Activated CD4-positive, alpha-beta T cell treated with anti-CD3 and anti-CD28 coated beads, Interleukin-2, Interleukin-4, amounts not matched to agents 100 ng/mL and 50 ng/mL, durations not matched to agents 16 hours and 8 hours (primary cell): ENCODE measurements at regions not wholly inside any gene's neighbourhood (a gene's known extent, or its start where the extent isn't known, plus 50 kb on each side); places are given as distances from the start of the nearest gene placed in this dataset.
"Not testable (repeated sequence)": the region's sequence is repeated elsewhere in the genome, so short reads cannot be mapped to it uniquely, and the experiment has no call there.

ENCODE experiments used
- DNase-seq: peaks from one replicate; pipeline ENCODE4 v3.0.0-alpha.2; 2020; ENCODE audit warnings: low spot score

DNA sequence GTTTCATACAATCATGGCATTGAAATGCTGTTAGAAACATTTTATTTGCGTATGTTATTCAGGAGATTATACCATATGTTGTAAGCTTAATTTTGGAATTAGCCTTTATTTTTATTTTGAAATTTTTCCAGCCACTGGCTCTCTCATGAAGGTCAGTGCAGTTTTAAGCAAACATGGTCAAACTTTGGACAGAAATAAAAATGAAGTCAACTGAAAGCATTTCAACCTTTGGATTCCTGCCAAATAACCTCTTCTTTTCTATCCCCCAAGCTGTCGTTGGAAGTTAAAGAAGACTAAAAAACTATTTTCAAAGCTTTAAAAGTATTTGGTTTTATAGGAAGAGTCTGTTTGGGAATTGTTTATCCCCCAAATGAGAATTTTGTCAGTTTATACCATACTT lies 846.6 kb downstream of the MCTP2 start:
- no peak for DNase-seq

DNA sequence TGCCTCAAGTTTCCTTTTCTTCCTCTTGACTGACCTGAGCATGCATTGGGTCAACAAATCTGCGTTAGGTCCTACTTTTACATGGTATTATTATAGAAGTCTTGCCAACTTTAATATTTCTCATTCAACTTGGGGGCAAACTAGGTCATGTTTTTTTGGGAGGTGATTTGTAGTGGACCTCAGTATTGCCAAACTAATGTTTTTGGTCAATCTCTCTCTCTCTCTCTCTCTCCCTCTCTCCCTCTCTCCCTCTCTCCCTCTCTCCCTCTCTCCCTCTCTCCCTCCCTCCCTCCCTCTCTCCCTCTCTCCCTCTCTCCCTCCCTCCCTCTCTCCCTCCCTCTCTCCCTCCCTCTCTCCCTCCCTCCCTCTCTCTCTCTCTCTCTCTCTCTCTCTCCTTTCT lies 848.9 kb downstream of the MCTP2 start:
- not testable (repeated sequence) for DNase-seq

DNA sequence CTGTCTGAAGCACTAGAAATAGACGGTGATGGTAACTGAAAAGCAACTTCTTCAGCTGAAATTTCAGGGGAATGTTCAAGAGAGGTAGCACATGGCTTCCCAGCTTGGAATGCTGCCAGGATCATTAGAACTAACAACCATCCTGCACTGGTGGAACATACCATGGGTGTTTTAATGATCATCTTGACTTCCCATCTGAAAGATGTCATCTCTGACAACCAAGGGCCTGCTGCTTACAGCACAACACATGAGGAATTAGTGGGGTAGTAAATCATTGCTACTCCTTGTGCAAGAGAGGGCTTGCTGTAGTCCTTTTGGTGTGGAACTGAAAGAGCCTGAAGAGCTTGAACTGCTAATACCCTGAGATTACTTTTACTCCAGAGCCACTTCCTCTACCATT lies 853.7 kb downstream of the MCTP2 start:
- DNase-seq = no peak

DNA sequence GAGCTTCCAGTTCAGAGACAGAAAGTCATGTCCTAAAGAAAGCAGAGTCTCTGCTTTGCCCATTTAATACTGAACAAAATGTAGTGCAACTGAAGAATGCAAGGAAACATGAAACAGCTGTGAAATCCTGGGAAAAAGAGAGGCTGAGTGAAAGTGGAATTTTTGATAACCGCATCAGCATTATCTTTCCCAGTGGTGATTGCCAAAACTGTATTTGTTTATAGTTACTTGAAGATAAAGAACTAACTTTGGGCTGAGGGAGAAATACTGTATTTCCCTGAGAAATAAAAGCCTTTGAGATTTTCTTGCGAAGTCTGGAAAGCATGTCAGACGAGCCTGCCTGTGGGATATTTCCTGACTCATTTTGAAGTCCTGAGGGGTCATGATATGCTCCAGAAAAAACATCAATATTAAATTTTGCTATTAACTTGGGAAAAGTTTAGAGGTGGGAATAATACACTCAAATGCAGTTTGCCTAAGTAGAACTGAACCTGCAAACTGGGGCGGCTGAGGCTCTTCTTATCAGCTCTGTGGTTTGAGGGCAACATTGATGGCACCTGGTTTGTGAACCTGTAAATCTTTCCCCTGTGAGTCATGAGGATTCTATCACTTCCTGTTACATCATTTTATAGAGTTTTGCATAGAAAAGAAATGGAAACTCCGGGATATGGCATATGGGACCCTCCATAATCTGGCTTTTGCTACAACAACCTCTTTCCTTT lies 855.3 kb downstream of the MCTP2 start:
- DNase-seq = no peak

DNA sequence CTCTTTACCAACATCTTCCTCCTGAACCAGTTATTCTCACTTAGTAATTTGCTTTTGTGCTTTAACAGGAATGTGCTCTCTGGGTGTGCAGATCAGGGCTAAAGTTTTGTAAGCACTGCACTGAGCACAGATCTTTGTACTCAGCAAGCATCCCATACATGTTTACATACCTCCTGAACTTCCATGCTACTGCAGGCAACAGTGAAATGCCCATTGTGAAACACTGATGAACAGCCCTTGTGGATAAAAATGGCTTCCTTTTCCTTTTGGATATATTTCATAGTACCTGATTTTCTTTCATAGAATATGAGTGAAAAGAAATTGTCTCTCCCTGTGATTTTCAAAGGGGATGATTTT lies 855.9 kb downstream of the MCTP2 start:
- DNase-seq = no peak

DNA sequence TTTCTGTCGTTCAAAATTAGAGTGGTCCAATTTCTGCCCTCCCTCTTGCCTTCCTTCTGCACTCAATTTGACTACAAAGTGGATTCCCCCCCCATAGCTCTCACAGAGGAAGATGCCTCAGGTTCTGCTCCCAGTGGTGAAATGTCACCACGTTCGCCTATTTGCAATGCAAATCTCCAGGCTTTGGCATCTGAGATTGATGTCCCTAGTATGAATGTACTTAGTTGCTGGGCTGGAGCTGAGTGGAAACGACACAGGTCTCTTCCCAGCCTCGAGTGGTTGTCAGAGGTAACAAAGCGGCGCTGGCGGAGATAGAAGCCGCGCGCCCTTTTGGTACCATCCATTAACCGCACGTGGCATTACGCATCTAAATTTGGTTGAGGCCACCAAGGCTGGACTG lies 860.1 kb downstream of the MCTP2 start:
- no peak for DNase-seq

DNA sequence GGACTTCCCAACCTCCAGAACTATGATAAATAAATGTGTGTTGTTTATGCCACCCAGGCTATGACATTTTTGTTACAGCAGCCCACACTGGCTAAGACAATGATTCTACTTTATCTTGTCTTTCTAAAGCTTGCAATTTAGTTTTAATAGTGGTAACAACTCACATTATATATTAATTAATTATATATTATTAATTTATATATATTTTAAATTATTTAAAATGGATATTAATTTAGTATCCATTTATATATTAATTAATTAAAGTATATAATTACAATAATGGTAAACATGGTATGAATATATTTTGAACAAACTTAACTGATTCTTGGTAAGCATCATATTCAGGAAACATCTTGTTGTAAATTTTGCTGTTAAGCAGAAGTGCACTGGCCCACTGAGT lies 863.9 kb downstream of the MCTP2 start:
- no peak for DNase-seq

DNA sequence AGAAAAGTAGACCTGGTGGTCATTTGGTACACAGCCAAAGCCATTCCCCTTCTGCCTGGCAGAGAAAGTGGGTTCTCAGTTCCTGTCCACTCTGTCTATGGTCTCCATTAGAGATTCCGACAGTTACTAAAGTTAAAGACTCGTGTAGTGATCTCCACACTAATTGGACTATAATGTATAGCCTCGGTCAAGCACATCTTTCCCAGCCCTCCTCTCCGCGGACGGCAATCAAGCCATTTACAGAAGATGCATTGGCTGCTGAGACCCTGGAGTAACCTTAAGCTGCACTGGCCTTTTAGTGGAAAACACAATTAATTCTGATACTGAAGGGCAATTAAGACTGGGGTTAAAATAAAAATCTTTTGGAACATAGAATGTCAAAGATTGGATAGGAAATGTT lies 865.3 kb downstream of the MCTP2 start:
- DNase-seq = no peak

DNA sequence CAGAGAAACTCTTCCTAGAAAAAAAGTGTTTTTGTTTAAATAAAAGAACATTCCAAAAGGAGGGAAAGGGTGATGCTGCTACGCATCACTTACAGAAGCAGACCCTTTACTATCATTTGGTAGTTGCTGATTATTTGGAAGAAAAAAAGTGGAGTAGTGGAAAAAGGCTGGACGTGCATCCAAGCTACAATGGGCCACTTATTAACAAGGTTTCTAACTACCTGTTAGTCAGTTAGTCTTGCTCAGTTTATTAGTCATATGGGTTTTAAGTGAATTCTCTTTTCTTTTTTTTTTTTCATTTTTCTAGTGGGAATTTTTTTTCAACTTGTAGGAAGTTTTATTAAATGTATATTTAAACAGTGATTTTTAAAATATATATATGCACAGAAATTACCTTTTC lies 866.0 kb downstream of the MCTP2 start:
- no peak for DNase-seq

DNA sequence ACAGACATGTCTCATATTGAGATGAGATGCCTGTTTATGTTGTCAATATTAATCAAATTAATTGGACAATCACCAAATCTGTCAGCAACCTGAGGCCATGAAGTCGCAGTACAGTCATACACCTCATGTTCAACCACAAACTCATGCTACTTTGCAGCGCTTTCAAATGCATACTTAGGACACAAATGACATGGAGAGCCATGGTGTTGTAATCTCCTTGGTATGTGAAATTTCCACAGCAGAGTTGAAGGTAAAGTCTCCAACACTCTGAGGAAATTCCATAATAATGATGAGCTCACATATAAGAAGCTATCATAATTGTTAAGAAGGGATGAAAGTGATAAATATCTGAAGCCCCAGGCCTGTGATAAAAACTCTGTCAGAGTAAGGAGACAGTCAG lies 873.9 kb downstream of the MCTP2 start:
- DNase-seq = no peak

DNA sequence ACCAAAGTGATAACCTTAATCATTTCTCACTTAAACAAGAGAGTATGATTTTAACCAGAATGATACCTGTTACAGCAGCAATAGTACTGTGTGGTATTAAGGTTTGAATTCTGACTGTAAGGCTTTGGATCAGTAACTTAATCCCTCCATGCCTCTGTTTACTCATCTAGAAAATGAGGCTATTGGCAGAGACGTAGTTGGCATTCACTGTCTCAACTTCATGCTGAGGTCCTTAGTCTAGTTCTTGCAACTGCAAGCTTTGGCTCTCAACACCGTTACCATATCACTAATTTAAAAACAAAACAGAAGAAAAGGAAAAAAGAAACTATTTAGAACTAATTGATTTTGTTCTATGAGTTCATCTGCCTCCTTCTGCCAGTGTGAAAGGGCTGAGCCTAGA lies 875.4 kb downstream of the MCTP2 start:
- DNase-seq = no peak

DNA sequence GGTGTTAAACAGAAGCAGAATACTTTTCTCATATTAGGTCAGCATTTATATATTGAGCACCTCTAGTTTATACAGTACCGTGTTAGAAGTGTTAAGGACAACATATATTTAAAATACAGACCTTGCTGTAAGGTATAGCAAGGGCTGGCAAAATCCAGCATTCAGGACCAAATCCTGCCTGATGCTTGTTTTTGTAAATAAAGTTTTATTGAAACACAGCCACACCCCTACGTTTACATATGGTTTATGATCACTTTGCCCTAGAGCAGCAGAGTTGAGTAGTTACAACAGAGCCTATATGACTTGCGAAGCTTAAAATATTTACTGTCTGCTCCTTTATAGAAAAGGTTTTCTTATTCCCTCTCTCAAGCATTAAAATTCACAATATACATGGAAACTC lies 877.3 kb downstream of the MCTP2 start:
- no peak for DNase-seq

DNA sequence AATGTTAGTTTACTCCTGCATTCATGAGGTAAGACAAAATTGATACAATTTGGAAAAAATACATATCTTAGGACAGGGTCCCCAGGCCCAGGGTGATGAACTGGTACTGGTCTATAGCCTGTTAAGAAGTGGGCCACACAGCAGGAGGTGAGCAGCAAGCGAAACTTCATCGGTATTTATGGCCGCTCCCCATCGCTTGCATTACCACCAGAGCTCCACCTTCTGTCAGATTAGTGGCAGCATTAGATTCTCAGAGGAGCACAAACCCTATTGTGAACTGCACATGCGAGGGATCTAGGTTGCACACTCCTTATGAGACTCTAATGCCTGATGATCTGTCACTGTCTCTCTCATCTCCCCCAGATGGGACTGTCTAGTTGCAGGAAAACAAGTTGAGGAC lies 880.6 kb downstream of the MCTP2 start:
- no peak for DNase-seq

DNA sequence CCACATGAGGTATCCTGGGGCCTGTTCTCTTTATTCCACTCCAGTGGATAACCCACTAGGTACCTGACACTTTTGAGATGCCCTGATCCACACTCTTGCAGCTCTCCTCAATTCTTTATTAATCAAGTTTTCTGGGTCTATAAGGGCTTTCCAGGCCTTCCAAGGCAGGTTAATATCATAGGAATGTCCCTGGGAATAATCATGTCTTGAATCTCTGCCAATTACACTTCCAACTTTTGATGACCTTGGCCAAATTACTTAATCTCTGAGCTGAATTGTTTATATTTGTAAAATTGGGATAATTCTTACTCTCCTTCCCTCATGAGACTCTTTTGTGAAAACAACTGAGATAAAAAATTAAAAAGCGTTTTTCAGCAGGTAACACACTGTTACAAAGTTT lies 881.7 kb downstream of the MCTP2 start:
- DNase-seq = no peak

DNA sequence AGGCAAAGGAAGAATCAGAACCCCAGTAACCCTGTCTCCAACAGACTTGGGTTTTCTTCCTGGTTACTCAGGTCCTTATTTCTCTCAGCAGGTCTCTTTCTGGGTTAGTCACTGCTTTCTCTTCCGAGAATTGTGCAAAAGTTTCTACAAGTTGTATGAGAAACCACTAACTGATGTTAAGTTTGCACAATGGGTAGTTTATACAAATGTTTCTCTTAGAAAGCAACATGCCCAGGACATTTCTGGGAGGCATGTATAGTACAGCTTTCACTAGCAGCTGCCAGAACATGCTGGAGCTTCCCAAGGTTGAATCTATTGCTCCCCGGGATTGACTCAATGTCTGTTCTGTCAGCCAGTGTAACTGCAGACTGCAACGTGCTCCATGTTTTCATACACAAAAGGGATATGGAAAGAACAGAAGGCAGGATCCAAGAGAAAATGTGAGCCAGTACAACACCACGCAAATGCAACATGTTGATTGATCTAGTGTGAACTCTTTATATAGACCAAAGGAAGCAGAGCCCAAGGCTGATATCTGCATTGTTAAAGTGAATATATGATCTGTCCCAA lies 887.8 kb downstream of the MCTP2 start:
- no peak for DNase-seq

DNA sequence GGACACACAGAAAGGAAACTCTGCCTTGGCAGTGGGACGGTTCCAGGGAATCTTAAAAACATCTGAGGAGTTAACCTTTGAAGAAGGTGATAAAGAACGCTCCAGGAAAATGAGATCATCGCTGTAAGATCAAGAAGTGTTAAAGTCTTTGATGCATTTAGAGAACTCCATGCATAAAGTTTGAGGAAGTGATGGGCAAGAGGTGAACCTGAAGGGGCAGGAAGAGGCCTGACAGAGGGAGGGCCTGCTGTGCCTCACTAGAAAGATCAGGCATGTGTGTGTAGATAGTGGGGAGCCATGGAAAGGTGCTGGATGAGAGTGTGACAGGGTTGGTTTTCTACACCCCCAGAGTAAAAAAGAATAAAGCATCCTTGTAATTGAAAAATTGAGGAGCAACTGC lies 889.2 kb downstream of the MCTP2 start:
- no peak for DNase-seq

DNA sequence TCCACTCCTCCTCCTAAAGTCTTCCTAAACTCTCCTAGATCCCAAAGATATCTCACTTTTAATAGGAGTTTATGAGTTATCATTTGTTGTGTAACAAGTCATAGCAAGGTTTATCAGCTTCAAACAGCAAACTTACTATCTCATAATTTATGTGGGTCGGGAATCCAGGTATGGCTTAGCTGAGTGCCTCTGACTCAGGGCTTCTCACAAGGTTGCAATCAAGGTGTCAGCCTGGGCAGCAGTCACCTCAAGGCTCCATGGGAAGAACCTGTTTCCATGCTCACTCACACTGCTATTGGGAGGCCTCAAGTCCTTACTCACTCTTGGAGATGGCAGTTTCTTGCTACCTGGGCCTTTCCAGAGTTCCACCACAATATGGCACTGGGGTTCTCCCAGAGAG lies 889.8 kb downstream of the MCTP2 start:
- no peak for DNase-seq

DNA sequence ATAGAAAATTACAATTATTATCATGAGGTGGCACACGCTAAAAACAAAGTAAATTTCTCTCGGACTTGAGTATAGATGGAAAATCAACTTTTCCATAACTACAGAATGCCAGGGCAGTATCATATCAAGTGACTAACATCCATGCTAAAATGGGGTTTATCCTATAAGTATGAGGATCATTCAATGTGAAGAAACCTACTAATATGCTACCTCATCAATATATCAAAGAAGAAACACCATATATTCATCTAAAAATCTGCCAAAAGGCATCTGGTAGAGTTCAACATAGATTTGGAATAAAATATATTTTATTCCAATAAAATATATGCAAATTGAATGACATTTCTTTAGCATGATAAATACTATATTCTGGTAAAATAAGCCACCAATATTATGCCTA lies 894.4 kb downstream of the MCTP2 start:
- no peak for DNase-seq

DNA sequence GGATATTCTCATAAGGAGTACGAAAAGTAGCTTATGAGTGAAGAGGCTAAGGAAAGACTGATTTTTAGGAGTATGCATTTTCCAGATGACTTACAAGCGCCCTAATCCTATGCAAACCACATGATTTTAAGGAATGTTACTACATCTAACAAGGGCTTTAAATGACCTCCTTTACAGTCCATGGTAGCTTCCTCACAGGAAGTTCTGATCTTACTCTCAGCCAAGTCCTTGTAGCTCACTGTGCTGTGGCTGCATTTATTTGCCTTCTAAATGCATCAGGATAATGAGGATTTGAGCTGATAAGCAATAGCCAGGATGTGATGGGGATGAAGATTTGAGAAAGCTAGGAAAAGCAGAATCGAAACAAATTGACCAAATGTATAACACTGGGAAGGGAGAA lies 896.0 kb downstream of the MCTP2 start:
- no peak for DNase-seq

DNA sequence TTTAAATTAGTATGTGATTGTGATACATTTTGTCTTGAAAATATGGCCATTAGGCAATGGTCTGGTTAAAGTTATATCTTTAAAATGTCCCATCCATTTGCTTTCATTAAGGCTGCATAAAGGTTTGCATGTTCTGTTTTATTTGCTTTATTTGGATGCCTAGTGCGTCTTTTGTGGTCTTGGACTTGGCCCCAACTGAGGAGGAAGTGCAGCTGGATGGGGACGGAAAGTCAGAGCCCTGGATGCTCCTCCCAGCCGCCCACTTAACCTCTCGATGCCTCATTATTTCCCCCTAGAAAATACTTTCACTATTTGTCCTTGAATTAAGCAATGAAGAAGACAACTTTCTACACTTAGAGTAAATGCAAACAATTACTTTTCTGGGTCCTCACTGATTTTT lies 898.2 kb downstream of the MCTP2 start:
- DNase-seq = no peak

DNA sequence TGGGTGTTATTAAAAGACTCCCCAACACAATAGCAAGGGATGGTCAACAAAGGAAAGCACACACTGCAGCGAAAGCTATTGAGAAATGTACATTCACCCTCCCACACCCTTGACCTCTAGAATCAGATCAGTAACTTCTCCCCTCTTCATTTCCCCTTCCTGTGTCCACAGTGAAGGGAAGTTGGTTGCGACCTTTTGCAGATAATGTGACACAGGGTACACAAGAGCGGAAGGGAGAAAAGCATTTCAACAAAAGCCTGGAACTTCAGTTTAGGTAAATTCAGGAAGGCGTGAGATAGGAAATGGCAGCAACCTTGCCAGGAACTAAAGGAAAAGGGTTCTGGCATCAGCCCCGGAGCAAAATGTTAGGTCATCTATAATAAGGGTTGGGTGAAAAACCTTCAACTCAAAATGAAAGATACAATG lies 899.8 kb downstream of the MCTP2 start:
- DNase-seq = no peak

DNA sequence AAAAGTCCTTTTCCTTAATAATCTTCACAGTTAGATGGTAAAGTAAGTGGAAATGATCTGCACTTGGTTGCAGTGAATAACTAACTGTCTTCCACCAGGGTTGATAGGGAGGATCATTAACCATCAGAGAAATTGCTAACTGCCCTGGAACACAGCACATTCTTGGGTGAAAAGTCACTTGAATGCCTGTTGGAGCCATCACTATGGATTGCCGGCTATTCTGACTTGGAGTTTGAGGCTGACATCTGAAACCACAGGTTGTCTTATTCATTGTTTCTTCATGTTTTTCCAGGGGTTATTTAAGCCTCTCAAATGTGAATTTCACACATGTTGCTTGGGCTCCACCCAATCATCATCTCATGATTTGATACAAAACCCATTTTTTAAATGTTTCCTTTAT lies 901.4 kb downstream of the MCTP2 start:
- DNase-seq = no peak

DNA sequence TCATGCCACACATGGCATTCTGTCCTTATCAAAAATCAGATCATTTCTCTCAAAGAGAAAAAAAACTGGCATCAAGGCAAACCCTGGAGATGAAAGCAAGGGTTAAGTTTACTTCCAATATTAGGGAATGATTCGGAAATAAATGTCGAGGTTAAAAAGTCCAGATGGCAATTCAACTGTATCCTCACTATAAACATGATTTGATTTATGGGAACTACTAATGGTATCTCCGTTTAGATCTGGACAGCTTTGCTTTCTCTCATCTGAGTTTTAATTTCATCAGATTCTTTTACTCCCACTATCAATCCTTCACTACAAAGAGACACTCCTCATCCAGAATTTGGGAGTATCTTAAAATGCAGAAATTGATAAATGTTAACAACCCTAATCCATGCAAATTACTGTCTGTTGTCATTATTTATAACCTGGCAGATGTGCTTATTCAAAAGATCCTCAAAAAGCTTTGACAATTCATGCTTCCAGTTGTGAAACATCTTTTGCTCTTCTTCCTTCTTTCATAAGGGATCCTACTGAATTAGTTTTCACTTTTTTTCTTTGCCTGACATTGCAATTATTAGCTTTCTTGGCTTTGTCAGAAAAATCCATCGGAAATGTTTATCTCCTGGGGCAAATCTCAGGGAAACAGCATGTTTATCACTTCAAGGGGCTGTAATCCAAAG lies 903.2 kb downstream of the MCTP2 start:
- DNase-seq = no peak
